NCI-H187 (cell line): ENCODE measurements at regions not wholly inside any gene's neighbourhood (a gene's known extent, or its start where the extent isn't known, plus 50 kb on each side); places are given as distances from the start of the nearest gene placed in this dataset.
"Not testable (repeated sequence)": the region's sequence is repeated elsewhere in the genome, so short reads cannot be mapped to it uniquely, and the experiment has no call there.

Experiments used
- DNase-seq, 2 experiments: peaks; one replicate each; lab custom pipeline; 2025; lab: John Stamatoyannopoulos, UW

DNA sequence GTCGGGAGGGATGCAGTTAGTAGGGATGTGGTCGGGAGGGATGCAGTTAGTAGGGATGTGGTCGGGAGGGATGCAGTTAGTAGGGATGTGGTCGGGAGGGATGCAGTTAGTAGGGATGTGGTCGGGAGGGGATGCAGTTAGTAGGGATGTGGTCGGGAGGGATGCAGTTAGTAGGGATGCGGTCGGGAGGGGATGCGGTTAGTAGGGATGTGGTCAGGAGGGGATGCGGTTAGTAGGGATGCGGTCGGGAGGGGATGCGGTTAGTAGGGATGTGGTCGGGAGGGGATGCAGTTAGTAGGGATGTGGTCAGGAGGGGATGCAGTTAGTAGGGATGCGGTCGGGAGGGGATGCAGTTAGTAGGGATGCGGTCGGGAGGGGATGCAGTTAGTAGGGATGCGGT lies 96.2 kb downstream of the BDH1 start:
- not testable (repeated sequence) for DNase-seq

DNA sequence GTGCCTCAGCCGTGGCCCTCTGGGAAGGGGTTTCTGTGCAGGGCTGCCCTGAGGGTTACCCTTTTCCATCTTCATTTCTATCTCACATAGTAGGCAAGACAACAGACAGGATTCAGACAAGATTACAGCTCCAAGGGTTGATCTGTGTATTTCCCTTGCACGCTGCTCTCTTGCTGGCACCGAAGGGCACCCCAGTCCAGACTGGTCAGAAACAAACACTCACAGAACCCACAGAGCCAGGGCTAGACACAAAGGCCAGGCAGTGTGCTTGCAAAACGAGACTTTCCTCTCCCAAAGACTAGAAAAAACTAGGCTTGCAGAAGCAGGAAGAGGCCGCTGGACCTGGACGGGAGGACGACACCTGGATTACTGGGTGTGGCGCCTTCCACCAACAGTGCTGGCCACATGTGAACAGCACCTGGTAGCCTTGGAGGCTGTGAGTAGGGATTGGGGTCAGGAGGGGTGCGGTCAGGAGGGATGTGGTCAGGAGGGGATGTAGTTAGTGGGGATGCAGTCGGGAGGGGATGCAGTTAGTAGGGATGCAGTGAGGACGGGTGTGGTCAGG lies 96.8 kb downstream of the BDH1 start:
- no peak for DNase-seq

DNA sequence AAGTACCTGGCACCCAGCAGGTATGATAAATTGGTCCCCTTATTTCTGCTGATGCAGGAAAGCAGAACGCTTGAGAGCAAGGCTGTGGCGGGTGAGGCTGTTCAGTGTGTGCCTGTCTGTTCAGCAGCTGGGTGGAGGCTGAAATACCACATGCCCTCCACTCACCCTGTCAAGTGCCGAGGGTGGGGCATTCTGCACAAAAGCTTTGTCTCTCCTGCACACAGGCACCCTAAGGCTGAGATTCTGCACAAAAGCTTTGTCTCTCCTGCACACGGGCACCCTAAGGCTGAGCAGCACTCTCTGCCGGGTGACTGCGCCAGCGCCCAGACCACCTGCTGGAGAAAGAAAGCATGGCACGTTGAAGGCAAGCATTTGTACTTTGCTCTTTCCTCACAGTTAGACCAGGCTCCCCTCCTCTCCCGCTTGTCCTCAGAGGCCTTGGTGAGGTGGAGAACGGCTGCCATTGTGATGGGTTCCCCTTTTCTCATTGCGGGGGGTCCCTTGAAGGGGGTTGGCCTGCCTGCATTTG lies 97.5 kb downstream of the BDH1 start:
- DNase-seq = no peak

DNA sequence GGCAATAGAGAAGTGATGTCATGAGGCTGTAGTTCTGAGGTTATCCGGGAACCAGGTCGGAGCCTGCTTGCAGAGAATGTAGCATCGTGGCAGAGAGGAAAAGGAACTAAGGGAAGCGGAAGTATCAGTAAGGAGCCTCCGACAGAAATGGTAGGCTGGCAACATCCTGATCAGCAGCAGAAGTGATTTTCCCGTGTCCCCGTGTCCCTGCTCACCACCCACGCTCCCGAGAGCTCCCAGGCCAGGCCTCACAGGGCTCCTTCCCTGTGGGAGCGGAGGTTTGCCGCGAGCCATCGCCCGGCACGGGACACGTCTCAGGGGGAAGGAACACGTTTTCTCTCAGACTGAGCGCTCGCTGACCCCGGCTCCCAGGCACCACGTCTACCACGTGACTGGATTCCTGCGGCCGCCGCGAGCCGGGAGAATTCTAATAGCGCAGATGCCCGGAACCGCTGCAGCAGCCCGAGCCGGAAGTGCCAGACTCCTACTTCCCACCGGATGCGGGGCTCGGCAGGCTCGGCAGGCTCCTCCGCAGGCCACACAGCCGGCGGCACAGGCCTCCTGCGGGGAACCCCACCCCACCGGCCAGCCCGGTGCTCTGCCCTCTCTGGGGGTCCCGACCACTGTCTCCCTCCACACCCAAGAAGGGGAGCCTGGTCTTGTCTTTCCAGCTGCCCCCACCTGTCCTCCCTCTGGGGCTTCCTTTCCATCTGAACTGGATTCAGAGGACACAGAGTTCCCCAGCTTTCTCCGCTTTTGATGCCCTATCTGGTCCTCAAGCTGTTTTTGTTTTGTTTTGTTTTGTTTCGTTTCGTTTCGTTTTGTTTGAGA lies 99.3 kb downstream of the BDH1 start:
- DNase-seq = no peak

DNA sequence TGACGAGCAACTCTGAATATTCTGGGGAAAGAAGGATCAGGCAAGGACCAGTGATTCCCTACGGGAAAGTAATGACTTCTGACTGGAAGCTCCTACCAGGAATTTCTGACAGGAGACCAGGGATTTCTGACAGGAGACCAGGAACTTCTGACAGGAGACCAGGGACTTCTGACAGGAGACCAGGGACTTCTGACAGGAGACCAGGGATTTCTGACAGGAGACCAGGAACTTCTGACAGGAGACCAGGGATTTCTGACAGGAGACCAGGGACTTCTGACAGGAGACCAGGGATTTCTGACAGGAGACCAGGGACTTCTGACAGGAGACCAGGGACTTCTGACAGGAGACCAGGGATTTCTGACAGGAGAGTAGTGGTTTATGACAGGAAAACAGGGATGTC lies 100.9 kb downstream of the BDH1 start:
- DNase-seq = not testable (repeated sequence)

DNA sequence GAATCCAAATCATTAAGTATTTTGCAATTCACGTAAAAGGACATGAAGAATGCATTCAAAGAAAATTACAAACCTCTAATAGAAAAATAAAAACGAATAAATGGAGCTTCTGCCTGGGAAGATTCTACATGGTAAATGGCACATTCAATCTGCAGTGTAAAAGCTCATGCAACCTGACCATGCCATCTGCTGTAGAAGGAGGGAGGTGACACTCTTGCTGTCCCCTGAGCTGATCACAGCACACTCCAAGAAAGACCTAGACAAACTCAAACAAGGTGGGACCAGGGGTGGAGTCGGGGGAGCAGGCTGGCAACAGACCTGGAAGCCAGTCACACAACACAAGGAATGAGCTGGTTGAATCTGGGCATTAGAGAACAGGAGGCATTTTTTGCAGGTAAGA lies 101.8 kb downstream of the BDH1 start:
- no peak for DNase-seq

DNA sequence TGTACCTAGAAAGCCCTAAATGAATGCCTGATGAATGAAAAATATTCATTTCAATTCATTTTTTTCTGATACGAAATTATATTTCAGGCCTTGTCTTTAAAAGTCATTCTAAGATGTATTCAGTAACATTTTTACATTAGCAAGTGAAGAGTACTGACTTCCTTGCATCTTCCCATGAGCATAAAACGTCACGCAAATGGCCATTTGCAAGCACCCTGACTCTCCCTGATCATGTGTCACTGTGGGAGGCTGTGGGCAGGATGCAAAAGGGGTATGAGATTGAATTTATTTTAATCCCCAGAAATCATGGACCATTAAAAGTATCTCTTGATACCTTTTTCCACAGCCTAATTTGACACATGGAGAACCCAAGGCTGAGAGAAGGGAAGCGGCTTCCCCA lies 105.0 kb downstream of the BDH1 start:
- no peak for DNase-seq

DNA sequence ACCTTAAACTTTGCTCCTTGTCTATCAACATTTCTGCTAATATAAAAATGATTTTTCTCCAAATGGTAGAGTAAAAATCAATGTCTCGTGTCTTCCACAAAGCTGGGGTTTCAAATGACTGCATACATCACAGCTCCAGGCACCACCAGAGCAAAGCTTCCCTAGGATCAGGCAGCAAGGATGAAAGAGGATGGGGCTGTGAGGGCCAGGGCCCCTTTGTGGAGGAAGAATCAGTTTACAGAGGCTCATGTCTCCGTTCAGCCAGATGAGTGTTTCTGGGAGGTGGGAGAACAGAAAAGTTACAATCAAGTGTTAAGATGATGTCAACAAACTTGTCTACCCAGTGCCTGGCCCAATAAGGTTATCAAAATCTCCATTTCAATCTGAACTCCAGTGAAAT lies 105.5 kb downstream of the BDH1 start:
- no peak for DNase-seq

DNA sequence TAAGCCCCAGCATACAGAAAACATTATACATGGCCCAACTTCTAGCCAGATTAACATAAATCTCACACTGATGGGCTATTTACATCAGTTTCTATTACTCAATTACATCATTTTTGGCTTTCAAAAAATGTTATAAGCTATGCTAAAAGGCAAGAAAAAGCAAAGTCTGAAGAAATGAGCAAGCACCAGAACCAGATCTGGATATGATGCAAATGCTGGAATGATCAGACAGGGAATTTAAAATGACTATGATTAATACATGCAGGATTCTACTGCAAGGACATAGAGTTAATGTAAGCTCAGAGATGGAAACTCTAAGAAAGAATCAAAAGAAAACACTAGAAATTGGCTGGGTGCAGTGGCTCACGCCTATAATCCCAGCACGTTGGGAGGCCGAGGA lies 106.6 kb downstream of the BDH1 start:
- not testable (repeated sequence) for DNase-seq

DNA sequence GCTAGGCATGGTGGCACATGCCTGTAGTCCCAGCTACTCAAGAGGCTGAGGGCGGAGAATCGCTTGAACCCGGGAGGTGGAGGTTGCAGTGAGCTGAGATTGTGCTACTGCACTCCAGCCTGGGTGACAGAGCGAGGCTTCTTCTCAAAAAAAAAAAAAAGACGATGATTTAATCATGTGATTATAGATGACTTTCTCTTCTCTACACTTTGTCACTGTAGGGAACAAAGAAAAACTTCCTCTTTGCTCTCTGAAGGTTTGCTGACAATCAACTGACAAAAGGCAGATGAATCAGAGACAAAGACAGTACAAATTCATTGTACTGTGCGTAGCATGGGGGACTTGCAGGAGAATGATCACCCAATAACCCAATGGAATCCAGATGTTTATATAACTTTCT lies 108.0 kb downstream of the BDH1 start:
- DNase-seq = not testable (repeated sequence)

DNA sequence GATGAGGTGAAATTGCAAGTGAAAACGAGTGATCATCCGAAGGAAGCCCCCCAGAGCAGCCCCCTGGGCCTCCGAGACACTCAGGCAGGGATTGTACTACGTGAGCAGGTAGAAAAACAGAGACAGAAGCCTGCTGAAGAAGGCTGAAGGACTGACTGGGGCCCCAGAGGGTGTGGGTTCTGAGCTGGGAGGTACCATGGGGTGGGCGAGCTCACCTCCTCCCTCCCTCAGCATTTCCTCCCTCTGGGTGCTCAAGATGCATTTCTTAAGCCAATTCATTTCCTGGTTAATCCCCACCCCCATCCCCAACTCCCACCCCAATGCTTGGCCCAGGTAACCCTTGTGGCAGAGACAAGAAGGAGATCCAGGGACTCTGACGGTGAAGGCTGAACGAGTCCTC lies 108.7 kb downstream of the BDH1 start:
- no peak for DNase-seq

DNA sequence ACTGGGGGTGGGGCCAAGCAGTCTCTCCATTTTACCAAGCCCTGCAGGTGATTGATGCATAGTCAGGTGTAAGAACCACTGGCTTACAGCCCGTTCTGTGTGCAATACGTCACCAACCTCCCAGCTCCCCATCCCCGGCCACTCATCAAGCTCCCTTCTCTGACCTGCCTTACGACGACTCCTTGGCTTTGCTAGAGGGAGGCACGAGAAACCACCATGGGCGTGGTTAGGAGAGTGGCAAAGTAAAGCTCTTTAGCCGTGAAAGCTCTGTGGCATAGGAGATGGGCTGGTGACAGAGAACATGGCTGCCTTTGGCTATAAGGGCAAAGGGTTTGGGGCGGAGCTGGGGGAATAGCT lies 109.1 kb downstream of the BDH1 start:
- no peak for DNase-seq

DNA sequence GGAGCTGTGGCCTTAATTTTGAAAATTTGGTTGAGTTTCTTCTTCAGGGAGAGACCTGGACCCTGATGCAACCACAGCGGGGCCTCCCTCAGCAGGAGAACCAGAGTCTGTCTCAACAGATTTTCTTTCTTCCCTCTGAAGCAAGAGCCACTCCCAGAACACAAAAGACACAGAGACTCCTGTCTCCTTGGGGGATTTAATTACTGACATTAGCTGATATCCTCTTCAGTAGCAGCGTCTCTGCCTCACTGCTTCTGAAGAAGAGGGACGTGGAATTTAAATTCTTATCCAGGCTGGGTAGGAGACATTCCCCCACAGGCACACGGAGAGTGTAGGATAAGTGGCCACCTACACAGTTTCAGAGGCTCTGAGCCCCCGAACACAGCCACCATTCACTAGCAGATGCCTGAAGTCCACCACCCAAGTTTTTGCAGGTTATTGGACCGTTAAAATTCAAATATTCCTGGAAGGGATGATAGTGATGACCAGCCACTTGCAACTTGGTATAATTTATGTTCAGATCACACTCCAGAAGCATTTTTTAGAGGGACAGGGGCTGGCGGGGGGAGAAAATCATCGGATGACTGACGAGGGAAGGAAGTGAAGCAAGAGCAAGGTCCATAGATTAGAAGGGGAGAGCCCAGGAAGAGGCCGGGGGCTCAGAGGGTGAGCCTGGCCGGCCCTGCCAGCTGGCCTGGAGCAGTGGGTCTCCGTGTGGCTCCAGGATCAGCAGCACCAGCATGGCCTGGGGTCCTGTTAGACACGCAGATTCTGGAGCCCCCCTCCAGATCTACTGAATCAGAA lies 109.7 kb downstream of the BDH1 start:
- no peak for DNase-seq

DNA sequence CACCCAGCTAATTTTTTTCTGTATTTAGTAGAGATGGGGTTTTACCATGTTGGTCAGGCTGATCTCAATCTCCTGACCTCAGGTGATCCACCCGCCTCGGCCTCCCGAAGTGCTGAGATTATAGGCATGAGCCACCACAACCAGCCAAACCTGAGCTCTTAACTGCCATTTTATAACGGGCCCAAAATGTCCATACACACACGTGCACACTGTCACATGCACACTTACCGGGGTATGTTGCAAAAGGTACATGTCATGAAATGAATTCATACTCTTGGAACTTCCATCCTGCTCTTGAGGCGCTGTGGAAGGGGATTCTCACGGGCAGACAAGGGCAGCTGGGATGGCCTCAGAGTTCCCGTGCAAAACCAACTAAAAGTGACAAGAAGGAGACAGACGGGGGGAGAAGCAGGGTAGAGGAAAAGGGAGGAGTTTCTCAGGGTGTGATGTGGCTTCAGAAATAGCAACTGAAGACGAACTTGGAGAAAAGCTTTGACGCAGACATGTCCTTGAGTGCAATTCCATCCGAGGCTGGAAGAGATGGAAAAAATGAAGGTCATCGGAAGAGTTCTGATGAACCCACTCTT lies 110.9 kb downstream of the BDH1 start:
- no peak for DNase-seq

DNA sequence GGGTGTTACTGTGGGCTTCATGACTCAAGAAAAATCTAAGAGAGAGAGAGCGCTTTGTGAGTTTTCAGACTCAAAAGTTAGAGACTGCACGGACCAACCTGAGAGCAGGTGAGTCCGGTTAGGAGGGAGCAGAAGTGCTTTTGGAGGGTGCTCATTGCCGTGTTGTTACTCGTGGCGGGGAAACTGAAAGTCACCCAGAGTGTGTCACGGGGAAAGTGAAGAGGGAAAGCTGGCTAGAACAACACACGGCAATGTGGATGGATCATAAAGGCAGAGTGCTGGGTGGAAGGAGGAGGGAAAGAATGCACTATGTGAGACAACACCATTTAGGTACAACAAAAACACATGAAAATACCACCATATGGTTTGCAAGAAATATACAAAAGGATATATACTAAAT lies 112.3 kb downstream of the BDH1 start:
- DNase-seq = no peak

DNA sequence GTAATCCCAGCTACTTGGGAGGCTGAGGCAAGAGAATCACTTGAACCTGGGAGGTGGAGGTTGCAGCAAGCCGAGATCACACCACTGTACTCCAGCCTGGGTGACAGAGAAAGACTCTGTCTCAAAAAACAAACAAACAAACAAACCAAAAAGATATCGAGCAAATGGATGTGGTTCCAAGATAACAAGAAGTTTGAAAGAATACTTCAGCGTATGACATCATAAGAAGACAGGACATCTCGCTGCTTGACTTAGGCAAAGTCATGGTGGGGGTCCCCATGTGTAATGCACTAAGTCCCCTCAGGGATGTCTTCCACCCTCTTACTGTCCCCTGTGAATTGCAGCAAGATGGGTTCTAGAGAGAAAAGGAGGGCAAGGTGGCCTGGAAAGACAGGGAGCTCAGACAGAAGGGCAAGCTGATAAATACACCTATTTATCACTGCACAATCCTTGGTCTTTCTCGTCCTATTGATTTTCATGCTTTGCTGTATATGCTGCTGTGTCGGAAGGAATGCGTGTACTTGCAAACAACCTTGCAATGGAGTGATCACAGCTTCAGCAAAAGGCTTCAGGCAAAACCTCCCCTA lies 115.0 kb downstream of the BDH1 start:
- no peak for DNase-seq

DNA sequence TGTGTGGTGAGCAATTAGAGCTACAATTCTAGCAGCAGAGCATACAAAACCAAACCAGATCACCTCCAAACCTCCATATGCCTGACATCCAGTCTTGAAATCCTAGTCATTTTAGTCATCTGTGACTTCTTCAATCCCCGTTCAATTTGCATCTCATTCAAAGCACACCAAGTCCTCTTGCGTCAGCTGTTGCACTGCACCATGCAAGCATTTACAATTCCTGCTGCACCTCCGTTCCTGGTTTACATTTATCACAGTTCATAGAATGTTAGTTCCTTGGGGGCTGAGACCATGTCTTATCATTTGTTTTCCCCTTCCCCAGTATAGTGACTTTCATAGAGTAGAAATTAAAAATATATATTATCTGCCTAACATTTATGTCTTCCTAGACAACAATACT lies 116.9 kb downstream of the BDH1 start:
- no peak for DNase-seq

DNA sequence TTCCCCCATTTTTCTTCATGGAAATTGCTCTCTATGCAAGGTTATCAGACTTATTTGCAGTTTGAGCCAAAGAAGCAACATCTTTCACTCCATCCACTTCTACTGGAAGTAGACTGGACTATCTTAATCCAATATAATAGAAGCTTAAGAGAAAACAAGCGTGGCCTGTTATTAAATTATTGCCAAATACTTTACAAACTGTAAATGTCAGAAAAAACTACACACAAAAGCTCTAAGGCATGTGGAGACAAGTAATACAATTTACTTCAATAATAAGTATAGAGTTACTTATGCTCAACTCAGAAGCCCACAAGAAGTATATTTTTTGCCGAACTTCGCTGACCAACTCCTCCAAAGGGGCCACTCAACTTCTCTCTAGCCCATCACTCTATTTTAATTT lies 120.3 kb downstream of the BDH1 start:
- DNase-seq = no peak

DNA sequence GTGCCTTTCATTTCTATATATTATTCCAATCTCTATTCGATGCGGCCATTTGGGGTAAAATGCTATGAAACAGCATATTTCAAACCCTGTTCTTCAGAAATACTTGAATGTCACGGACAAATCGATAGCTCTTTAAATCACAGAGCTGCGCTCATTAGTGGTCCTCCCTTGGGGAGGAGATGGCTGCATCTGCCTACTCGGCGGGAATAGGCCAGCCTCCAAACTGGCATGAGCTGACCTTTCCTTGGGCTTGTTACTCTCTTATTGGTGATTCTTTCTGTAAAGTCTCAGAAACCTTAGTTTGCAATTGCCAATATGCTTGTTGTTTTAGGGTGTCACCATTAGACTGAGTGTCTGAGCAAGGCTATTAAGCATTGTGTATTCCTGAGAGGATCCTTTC lies 120.9 kb downstream of the BDH1 start:
- DNase-seq = no peak

DNA sequence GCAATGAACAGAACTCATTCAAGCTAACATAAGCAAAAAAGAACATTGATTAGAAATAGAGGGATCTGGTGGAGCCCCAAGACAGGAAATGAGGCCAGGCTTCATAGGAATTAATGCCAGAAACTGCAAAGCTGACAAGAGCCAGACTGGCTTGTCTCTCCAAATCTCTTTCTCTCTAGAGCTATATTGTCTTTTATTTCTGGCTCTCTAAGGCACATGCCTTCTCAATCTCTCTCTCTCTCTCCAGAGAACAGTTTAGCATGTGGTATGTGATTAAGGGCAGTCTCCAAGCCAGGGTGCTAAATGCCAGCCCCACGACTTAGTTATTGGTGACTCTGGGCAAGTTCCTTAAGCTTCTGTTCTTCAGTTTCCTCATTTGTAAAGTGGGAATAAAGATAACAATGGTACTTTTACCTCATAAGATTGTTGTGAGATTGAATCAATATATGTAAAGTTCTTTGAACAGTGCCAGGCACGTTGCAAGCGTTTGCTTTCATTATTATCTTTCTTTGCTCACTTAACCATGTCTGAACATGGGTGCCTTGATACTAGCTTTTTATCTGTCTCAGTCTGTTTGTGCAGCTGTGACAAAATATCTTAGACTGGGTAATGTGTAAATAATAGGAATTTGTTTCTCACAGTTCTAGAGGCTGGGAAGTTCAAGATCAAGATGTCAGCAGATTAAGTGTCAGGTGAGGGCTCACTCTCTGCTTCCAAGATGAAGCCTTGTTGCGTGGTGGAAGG lies 123.2 kb downstream of the BDH1 start:
- DNase-seq = no peak

DNA sequence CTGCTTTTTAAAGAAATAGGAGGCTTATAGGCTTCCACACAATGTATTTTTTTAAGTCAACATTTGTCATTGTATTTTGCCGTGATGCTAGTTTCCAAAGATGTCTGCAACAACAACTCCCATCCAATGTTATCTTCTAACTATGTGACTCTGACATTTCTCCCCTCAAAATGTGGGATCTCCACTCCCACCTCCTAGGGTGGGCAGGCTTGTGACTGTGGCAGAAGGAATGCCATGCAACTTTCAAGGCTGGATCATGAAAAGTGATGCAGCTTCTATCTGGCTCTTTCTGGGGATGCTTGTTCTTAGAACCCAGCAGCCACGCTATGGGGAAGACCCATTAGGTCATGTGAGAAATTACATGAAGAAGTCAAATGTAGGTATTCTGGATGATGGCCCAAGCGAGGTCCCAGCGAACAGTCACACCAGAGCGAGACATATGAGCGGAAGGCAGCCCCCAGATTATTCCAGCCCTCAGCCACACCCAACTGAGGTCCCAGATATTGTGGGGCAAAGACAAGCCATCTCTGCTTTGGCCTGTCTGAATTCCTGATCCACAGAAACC lies 124.3 kb downstream of the BDH1 start:
- no peak for DNase-seq
